Liver (tissue), 3 donors: ENCODE measurements at regions not wholly inside any gene's neighbourhood (a gene's known extent, or its start where the extent isn't known, plus 50 kb on each side); places are given as distances from the start of the nearest gene placed in this dataset.

Source experiments
- ATF3 ChIP-seq: IDR thresholded peaks from 2 replicates; pipeline ENCODE4 v1.6.1; 2016; ENCODE audit warnings: antibody characterized with exemption
- CTCF ChIP-seq: fragments of 150-350 bp; IDR thresholded peaks from 2 replicates; pipeline ENCODE4 v1.5.1; 2017; ENCODE audit warnings: improper control_type of control experiment, low read depth, low read length; ENCODE audit not compliant: missing input control
- FOXA1 ChIP-seq: IDR thresholded peaks from 2 replicates; pipeline ENCODE4 v1.6.1; 2016; ENCODE audit warnings: antibody characterized with exemption
- MAX ChIP-seq: IDR thresholded peaks from 2 replicates; pipeline ENCODE4 v1.6.1; 2016; ENCODE audit warnings: antibody characterized with exemption
- REST ChIP-seq: IDR thresholded peaks from 2 replicates; pipeline ENCODE4 v1.6.1; 2016; ENCODE audit warnings: antibody characterized with exemption, mild to moderate bottlenecking
- RXRA ChIP-seq, 2 donors: IDR thresholded peaks; 2 replicates each; pipeline ENCODE4 v1.6.1; 2017 to 2018; ENCODE audit warnings: antibody characterized with exemption in 2 of 2, mild to moderate bottlenecking in 1 of 2
- SP1 ChIP-seq: IDR thresholded peaks from 2 replicates; pipeline ENCODE4 v1.6.1; 2018; ENCODE audit warnings: antibody characterized with exemption, mild to moderate bottlenecking
- YY1 ChIP-seq: IDR thresholded peaks from 2 replicates; pipeline ENCODE4 v1.6.1; 2016; ENCODE audit warnings: antibody characterized with exemption, mild to moderate bottlenecking
- ZBTB33 ChIP-seq: IDR thresholded peaks from 2 replicates; pipeline ENCODE4 v1.6.1; 2016; ENCODE audit warnings: antibody characterized with exemption
- donor health status: healthy.
- donor health status: healthy.

- no peak for TF ChIP-seq CTCF
- no peak for TF ChIP-seq MAX
- TF ChIP-seq ZBTB33, result no peak
- TF ChIP-seq YY1, result no peak
- TF ChIP-seq RXRA (IDR thresholded peaks at IDR 0.05), result no peak
- no peak for TF ChIP-seq ATF3
- TF ChIP-seq REST, result no peak
- TF ChIP-seq SP1, result no peak
- TF ChIP-seq FOXA1, result no peak
Observed at GRCh38 chr5:35513612-35514011, 104.1 kb upstream of the SPEF2 start.
